EH (cell line): ENCODE measurements at regions not wholly inside any gene's neighbourhood (a gene's known extent, or its start where the extent isn't known, plus 50 kb on each side); places are given as distances from the start of the nearest gene placed in this dataset.

ENCODE experiments used
- DNase-seq: peaks from one replicate; pipeline ENCODE4 v3.0.0-alpha.2; 2015; ENCODE audit warnings: low read depth

- DNase-seq = no peak
These were observed 264.8 kb downstream of the TBL1XR1 start for GRCh38 chr3:176932433-176932832.

GRCh38 chr3:176931991-176932390 lies 265.3 kb downstream of the TBL1XR1 start:
- no peak for DNase-seq

- DNase-seq = no peak
These were observed 266.3 kb downstream of the TBL1XR1 start for GRCh38 chr3:176930942-176931341.

GRCh38 chr3:176928582-176928931 lies 268.7 kb downstream of the TBL1XR1 start:
- DNase-seq = no peak

GRCh38 chr3:176927706-176928581 lies 269.3 kb downstream of the TBL1XR1 start:
- DNase-seq = no peak

- no peak for DNase-seq
These were observed 270.0 kb downstream of the TBL1XR1 start for GRCh38 chr3:176927280-176927679.

GRCh38 chr3:176926688-176927087 lies 270.6 kb downstream of the TBL1XR1 start:
- DNase-seq = no peak

GRCh38 chr3:176926034-176926433 lies 271.2 kb downstream of the TBL1XR1 start:
- DNase-seq = no peak

- DNase-seq = no peak
These were observed 276.5 kb downstream of the TBL1XR1 start for GRCh38 chr3:176920766-176921160.

- peak; percentile 26 for DNase-seq
These were observed 277.2 kb downstream of the TBL1XR1 start for GRCh38 chr3:176919836-176920765.

- DNase-seq = no peak
These were observed 280.5 kb downstream of the TBL1XR1 start for GRCh38 chr3:176916777-176917176.

- DNase-seq = no peak
These were observed 282.5 kb downstream of the TBL1XR1 start for GRCh38 chr3:176914764-176915163.

- no peak for DNase-seq
These were observed 285.7 kb downstream of the TBL1XR1 start for GRCh38 chr3:176911579-176911978.

- DNase-seq = no peak
These were observed 288.2 kb downstream of the TBL1XR1 start for GRCh38 chr3:176909044-176909443.

GRCh38 chr3:176906046-176906905 lies 291.0 kb downstream of the TBL1XR1 start:
- peak; percentile 58 for DNase-seq

- no peak for DNase-seq
These were observed 292.0 kb downstream of the TBL1XR1 start for GRCh38 chr3:176905331-176905730.

GRCh38 chr3:176904506-176904905 lies 292.8 kb downstream of the TBL1XR1 start:
- no peak for DNase-seq

GRCh38 chr3:176896640-176897039 lies 300.6 kb downstream of the TBL1XR1 start:
- no peak for DNase-seq

GRCh38 chr3:176896165-176896564 lies 301.1 kb downstream of the TBL1XR1 start:
- no peak for DNase-seq

- DNase-seq = no peak
These were observed 317.6 kb downstream of the TBL1XR1 start for GRCh38 chr3:176879710-176880109.

- no peak for DNase-seq
These were observed 324.0 kb downstream of the TBL1XR1 start for GRCh38 chr3:176873261-176873660.

- DNase-seq = peak; percentile 57
These were observed 324.5 kb downstream of the TBL1XR1 start for GRCh38 chr3:176872771-176873209.
